T-helper 2 cell treated with Interferon-gamma antibody and Interleukin-4, amounts not matched to agents 100 ng/mL and 5 ng/mL, for 36 hours (primary cell): ENCODE measurements at regions not wholly inside any gene's neighbourhood (a gene's known extent, or its start where the extent isn't known, plus 50 kb on each side); places are given as distances from the start of the nearest gene placed in this dataset.

Experiments used
- intact Hi-C: fragments of 100-400 bp; cut with micrococcal nuclease; formaldehyde crosslinking; loops from one replicate; pipeline ENCODE4 v1.15.1; 2023

DNA sequence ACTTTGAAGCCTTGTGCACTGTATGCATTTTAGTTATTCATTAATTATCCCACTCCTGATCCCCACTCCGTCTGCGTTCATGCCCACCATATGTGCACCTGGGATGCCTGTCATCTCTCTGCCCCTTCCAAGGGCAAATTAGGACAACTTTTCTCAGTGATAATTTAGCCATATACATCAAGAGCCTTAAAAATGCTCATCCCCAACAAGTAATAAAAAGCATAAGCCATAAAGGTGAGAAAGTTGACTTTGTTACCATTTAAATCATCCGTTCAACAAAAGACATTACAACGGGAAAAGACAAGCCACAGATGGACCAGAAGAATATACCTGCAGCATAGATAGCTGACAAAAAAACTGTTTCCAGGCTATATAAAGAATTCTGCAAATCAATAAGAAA is 131.4 kb upstream of the LINGO1 start:
- intact Hi-C loops = no loop called here

DNA sequence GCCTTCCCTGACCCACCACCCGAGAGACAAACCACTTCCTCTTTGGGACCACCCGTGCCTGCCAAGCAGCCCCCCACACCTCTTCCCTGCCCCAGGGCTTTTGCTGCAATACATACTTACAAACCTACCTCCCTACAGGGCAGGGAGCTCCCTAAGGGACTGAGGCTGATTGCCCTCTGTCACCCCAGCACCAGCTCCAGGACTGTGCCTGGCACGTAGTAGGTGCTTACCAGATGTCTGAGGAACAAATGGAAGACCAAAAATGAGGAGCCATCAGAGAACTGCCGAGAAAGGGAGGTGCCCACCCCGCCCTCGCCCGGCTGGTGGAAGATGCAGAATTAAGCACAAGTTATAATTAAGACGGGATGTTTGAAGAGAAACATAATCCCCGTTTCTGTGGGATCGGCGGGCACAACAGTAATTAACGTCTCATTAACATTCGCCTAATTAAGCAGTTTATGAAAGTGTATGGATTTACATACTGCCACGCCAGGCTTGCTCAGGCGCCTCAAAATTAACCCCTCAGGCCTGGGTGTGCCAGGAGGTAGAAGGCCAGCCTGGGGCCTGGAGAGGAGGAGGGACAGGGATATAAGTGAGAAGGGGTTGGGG is 130.1 kb upstream of the LINGO1 start:
- intact Hi-C loops = no loop called here

DNA sequence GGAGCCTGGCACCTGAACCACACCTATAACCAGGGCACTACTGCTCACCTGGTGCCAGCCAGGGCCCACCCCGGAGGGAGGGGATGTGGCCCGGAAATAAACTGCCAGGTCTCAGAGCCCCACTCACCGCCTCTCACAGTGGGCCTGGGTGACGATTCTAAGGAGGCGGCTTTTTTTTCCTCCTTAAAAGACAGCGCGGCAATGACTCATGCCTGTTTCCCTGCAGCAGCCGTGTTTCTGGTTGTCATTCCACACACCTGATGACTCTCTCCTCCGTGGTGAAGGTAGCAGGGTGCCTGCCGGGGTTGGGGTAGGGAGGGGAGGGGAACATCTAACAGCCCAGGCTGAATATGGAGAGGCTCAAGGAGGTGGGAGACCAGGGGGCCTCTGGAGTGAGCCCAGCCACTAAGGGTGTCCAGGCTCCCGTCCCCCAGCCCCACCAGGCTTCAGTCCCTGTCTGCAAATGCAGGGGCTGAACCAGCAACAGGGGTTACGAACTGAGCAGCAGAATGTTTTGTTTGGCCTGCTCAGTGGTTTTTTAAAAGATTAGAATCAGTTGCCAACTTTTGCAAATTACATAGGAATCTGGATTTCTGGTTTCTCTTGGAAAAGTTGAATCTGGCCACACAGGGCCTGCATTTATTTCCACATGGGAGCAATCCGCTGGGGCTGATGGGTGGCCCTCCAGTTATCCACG is 127.3 kb upstream of the LINGO1 start:
- intact Hi-C loops = no loop called here

DNA sequence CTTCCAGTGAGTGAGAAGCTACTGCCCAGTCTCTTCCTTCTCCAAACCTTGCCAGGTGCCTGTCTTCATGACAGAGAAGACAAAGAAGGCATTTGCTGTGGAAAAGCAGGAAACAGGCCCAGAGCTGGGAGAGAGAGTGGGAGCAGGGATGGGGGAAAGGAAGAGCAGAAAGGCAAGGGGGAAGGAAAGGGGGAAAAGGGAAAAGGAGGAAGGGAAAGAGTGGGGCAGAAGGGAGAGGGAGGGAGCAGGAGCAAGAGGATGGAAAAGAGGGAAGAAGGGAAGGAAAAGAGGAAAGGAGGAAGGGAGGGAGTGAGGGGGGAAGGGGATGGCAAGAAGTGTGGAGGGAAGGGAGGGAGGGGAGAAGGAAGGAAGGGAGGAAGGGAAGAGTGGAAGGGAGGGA is 121.2 kb upstream of the LINGO1 start:
- intact Hi-C loops = no loop called here

DNA sequence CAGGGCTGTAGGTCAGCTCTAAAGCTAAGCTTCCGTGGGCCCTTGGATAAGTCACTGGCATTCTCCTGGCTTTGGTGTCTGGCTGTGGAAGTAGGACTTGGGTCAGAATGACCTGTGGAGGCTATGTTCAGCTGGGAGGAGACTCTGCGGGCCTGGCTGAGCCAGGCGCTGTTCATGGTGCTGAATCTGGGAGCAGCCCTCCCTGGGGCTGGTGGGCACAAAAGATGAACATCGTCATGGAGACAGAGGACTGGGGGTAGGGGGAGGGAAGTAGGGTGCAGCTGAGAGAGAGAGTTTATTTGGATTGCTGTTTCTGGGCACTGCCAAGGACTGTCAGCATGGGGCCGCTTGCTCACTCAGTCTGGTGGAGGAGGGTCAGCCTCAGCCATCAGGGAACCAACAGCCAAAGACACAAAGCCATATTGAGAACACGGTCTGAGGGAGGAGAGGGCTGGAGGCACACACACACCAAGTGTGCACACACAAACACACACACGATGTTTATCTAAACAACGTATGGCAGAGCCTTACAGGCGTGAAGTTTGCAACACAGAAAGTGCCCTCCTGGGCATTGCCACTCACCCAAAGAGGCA is 120.7 kb upstream of the LINGO1 start:
- intact Hi-C loops = no loop called here

DNA sequence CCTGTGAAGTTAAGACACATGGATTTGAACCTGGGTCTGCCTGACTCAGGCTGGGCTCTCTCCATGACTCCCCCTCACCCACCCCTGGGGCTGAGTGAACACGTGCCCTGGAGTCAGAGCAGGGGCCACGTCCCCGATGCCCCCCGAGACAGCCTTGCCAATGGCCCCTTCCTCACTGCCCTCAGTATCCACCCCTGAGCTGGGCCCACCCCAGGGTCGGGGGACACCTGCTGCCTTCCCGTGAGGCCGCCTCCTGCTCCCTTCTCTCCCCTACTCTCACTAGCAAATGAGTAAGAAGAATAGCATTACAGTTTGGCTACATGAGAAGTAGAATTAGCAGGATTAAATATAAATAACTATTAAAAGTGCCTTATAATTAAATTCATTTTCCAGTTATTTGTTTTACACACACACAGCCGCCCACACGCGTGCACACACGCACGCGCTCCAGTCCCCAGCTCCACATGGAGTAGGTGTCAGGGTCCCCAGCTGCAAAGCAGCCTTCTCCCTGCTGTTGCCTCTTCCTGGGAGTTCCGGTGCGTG is 117.4 kb upstream of the LINGO1 start:
- intact Hi-C loops = no loop called here

DNA sequence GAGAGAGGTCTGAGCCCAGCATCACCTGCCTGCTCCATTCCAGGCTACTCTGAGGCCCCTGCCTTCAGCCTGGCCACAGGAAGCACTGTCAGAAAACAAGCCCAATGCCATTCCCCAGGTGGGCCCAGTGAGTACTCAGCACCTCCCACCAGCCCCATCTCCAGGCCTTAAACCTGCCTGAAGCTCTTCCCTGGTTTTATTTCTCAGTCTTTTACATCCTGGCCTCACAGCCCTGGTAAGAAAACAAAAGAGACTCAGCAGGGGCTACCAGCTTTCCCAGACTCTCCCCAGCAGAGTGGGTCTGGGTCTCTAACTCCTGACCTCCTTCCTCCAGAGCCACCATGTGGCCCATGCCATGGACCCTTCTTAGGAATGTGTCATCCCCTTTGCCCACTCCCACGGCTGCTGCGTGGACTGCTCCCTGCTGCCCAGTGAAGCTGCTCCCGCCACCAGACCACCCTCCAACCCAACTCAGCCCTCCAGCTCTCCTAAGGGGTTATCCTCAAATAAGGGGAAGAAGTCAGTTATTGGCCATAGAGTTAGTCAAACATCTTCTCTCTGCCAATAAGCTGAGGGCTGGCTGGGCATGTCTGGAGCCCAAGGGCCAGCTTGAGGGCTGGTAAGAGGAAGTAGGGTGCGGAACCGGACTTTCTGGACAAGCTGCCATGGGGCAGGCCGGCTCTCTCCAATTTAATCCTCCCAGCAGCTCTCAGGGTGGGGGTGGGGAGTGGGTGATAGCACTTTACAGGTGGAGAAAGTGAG is 116.7 kb upstream of the LINGO1 start:
- intact Hi-C loops = no loop called here

DNA sequence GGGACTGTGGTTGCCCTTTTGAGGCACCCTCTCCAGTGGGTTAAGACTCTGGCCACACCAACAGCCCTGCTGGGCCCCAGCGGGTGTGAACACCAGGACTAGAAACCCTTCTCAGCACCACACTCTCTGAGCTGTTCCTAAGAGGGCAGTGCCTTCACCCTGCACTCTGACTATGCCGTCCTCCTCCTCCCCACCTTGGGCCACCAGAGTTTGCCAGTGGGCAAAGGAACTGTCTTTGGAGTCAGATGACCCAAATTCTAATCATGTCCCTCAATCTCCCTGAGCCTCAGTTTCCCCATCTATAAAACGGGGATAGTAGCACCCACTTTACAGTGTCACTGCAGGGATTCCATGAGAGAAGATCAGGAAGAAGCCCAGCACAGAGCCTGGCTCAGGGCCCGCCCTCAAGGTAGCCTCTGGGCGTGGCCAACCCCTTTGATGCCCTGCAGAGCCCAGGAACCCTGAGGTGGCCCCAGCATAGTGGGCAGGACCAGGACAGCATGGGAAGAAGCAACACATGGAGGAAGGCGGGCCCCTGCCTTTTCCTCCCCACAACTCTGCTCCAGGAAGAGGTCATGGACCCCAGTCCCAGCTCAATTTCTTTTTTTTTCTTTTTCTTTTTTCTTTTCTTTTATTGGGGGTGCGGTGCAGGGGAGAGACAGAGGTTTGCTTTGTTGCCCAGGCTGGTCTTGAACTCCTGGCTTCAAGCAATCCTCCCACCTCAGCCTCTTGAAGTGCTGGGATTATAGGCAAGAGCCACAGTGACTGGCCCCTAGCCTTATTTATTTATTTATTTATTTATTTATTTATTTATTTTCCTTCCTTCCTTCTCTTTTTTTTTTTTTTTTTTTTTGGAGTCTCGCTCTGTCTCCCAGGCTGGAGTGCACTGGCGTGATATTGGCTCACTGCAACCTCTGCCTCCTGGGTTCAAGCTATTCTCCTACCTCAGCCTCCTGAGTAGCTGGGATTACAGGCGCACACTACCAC is 115.7 kb upstream of the LINGO1 start:
- intact Hi-C loops = no loop called here

DNA sequence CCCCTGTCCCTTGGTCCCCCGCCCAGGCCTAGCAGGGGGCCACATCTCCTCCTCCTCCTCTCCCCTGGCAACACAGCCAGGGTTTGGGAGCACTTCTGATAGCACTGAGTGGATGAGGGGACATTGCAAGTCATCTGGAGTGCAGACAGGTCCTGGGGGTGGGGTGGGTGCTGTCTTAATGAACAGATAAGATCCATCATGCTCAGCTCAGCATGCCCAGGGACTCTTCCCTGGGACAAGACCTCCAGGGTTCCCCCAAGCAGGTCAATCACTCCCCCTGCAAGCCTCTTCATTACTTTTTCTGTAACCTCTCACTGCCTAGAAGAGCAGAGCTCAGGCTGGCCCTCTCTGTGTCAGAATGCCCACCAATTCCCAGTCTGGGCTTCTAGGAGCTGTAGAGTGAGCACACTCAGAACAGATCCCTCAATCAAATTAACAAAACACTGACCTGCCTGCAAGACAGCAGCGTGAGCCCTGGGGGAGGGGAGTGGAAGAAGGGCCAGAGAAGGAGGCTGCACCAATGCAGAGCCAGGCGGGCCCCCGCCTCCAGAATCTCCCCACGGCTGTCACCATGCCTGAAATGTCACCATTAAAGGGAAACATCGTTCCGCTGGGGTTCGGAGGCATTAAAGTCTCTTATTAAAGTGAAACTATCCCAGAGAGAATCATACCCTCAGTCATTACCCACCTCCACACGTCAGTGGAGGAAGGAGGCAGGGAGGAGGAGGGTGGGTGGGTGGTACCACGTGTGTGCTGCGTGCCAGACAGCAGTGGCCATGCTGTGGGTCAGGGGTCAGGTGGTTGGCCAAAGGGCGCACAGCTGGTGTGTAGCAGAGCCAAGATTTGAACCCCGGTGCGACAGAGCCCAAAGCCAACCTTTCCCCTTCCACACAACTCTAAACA is 114.7 kb upstream of the LINGO1 start:
- intact Hi-C loops = no loop called here

DNA sequence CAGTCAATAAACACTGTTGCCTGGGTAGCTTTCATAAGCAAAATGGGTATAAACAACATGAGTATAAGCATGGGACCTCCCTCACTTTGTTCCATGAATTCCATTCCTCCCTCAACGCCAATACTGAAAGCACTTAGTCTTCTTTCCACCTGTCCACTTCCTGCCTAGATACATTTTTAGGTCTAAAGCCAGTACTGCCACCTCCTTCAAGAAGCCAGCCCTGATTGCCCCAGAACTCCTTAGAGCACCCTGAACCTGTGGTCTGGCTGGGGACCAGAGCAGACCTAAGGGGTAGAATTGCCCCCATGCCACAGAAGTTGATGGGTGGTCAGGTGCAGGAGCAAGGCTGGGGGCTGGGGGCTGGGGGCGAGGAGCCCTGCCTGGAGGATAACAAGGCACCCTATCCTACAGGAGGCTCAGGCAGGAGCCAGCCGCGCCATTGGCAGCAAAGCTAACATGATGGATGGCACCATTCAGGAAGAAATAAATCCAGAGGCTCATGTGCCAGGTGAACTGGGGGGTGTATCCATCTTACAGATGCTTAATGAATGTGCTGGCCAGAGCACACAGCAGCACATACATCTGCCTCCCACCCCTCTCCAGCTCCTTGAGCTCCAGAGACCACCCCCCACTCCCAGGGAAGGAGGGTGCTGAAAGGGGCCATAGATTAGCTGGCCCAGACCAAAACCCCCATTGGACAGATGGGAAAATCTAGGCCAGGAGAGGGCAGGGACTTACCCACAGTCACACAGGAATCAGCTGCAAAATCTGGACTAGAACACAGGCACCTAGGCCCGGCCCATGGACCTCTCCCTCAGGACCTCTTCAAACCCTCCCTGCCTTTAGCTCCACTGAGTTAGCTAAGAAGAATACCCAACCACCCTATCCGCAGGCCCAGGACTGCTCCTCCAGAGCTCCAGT is 113.8 kb upstream of the LINGO1 start:
- intact Hi-C loops = no loop called here

DNA sequence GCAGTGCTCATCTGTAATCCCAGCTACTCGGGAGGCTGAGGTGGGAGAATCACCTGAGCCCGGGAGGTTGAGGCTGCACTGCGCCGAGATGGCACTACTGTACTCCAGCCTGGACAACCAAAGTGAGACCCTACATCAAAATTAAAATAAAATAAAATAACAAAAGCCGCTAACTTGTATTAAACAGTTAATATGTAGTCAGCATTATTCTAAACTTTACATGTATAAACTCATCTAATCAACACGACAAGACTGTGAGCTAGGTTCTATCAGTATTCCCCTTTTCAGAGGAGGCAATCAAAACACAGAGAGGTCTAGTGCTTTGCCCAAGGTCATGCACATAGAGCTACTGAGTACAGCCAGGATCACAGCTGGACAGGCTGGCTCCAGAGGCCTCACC is 111.7 kb upstream of the LINGO1 start:
- intact Hi-C loops = no loop called here

DNA sequence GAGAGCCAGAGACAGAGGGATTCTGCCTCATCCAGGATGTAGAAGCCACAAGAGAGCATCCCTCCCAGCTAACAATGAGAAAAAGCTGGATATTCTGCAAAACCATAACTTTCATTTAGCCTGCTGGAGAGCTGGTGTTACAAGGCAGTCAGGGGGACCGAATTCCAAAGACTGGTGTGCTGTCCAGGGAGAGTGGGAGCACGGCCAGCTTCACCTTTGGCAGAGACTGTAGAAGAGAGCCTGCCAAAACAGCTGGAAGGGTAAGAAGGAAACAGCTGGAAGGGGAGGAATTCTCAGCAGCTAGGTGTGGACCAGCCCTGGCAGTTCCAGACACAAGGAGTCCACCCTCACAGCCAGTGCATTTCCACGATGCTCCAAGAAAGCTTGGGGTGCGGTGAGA is 109.9 kb upstream of the LINGO1 start:
- intact Hi-C loops = no loop called here

DNA sequence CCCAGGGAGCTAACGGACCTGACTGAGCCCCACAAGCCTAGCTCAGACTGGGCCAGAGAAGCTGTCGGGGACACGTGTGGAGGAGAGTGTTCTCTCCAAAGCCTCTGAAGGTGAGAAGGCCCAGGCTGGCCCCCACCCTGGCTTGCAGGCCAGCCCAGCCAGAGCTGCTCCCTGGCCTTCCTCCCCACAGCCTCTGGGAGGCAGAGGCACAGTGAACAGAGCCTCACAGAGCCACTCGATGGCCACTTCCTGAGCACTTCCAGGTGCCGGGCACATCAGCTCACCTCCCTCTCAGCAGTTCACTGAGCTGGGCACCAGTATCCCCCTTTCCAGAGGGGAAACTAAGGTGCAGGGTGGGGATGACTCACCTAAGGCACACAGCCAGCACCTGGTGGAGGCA is 109.4 kb upstream of the LINGO1 start:
- intact Hi-C loops = no loop called here

DNA sequence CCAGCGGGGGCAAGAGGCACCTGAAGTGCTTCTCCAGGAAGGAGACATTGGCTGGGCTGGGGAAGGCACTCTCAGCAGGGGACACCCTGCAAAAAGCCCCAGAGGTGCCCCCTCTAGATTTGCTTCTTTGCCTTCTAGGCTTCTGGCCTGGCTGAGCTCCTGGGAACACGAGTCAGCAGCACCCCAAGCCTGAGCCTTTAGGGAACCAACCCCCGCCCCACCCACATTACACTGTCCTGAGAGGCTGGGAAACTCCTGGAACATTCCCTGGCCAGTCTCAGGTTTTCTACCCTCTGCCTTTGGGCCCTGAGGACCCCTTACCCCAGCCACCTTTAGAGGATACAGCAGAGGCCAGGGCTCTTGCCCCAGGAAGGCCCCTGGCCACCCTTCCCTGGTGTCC is 108.4 kb upstream of the LINGO1 start:
- intact Hi-C loops = no loop called here

DNA sequence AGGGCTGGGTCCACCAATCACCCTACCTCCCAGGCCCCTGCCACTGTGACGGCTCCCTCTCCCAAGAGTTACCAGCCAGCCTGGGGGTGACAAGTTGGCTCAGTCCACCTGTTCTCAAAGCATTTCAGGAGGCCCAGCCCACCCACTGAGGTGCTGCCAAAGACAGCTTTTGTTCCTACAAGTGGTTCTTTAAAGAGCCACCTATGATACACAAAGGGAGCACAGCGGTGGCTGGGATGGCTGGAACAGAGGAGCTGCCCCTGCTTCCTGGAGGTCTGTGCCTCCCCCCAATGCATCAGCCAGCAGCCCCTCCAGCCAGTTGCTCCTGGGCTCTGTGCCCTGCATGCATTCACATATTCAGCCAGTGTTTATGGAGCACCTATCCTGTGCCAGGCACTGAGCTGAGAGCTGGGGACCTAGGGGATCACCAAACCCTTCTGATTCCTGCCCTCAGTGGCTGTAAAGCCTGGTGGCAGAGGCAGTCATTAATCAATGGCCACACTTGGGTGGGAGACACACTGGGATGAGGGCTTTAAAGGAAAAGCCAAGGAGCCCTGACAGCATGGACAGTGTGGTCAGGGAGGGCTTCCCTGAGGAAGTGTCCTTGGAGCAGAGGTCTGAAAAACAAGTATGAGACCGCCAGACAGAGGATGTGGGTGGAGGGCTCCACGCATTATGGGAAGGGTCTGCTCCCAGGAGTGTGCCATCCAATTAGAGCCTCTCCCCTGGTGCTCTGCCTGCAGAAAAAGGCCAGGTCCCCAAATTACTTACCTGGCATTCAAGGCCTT is 107.1 kb upstream of the LINGO1 start:
- intact Hi-C loops = no loop called here

DNA sequence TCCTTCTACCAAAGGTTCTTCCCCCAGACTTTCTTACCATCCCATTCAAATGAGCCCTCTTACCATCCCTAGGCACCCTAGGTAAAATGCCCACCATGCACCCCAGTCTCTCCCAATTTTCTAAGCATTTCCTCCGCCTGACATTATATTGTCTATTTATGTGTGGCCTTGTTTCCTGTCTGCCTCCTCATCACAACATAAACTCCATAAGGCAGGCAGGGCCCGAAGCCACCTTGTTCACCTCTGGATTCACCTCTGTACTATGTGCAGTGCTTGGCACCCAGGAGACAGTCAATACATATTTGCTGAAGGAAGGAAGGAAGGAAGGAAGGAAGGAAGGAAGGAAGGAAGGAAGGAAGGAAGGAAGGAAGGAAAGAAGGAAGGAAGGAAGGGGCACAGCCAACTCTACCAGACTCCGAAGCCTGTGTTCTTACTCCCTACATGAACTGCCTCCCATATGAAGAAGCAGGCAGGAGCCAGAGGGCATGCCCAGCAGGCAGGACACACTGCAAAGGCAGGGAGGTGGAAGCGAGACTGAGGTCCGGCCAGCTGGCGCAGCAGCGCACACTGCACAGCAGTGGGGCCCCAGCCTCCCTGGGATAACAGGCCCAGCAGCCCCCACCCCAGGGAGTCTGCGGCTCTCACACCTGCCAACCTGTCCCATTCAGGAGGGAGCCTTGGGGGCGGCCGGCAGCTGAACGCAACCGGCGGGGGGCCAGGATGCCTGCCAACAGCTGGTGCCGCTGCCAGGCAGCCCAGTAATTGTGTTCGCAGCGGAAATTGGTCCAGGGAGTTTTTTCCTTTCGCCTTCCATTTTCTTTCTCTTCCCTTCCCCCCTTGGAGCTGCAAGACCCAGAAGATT is 106.0 kb upstream of the LINGO1 start:
- intact Hi-C loops = no loop called here

DNA sequence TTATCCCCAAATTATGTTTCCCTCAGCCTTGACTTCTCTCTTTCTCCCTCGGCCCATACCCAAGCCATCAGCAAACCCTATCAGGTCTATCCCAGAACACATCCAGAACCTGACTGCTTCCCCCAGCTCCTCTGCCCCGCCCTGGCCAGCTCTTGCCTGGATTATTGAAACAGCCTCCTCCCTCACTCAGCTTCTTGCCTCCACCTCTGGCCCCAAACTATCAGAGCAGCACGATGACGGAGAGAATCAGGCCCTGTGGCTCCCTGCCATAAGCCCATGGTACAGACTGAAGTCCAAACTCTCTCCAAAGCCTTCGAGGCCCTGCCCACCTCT is 105.3 kb upstream of the LINGO1 start:
- intact Hi-C loops = no loop called here
